ENCODE measurements at regions not wholly inside any gene's neighbourhood (a gene's known extent, or its start where the extent isn't known, plus 50 kb on each side); places are given as distances from the start of the nearest gene placed in this dataset.

- TF ChIP-seq EZH2 (IDR thresholded peaks at IDR 0.05; ENCODE audit: insufficient read depth, poor library complexity, severe bottlenecking) (no peak), EZH2phosphoT487 (IDR thresholded peaks at IDR 0.05; ENCODE audit: insufficient read depth, low read depth) (no peak)
These were observed 89.4 kb downstream of the NR1D2 start for GRCh38 chr3:24034464-24034863.

Measured in GM23248 (cell line).